HG03460 (cell line): ENCODE measurements at regions not wholly inside any gene's neighbourhood (a gene's known extent, or its start where the extent isn't known, plus 50 kb on each side); places are given as distances from the start of the nearest gene placed in this dataset.

Experiments used
- ATAC-seq: cut with Tn5 transposase; IDR thresholded peaks from one replicate; pipeline ENCODE4 v1.9.1; 2021; ENCODE audit not compliant: unreplicated experiment

GRCh38 chr9:88326936-88327335 is 61.3 kb upstream of the SPIN1 start:
- no peak for ATAC-seq

- ATAC-seq: no peak
These were observed 62.2 kb upstream of the SPIN1 start for GRCh38 chr9:88326015-88326414.

- no peak for ATAC-seq
These were observed 65.2 kb upstream of the SPIN1 start for GRCh38 chr9:88322906-88323566.

- ATAC-seq: no peak
These were observed 66.5 kb upstream of the SPIN1 start for GRCh38 chr9:88321764-88322163.

GRCh38 chr9:88320748-88321415 is 67.4 kb upstream of the SPIN1 start:
- no peak for ATAC-seq

GRCh38 chr9:88319936-88320747 is 68.1 kb upstream of the SPIN1 start:
- no peak for ATAC-seq

- ATAC-seq: no peak
These were observed 74.7 kb upstream of the SPIN1 start for GRCh38 chr9:88313364-88314220.

- no peak for ATAC-seq
These were observed 75.6 kb upstream of the SPIN1 start for GRCh38 chr9:88312517-88313103.

- ATAC-seq: no peak
These were observed 76.2 kb upstream of the SPIN1 start for GRCh38 chr9:88312045-88312444.

- no peak for ATAC-seq
These were observed 77.8 kb upstream of the SPIN1 start for GRCh38 chr9:88310310-88310980.

- no peak for ATAC-seq
These were observed 79.2 kb upstream of the SPIN1 start for GRCh38 chr9:88308831-88309560.

- ATAC-seq: no peak
These were observed 81.1 kb upstream of the SPIN1 start for GRCh38 chr9:88307136-88307535.

GRCh38 chr9:88303721-88304451 is 84.4 kb upstream of the SPIN1 start:
- peak; percentile 89 for ATAC-seq

GRCh38 chr9:88302579-88303324 is 85.5 kb upstream of the SPIN1 start:
- ATAC-seq: no peak

- no peak for ATAC-seq
These were observed 87.7 kb upstream of the SPIN1 start for GRCh38 chr9:88300556-88300955.

GRCh38 chr9:88291856-88292255 is 96.4 kb upstream of the SPIN1 start:
- no peak for ATAC-seq

GRCh38 chr9:88291056-88291455 is 97.2 kb upstream of the SPIN1 start:
- no peak for ATAC-seq

- ATAC-seq: no peak
These were observed 98.7 kb upstream of the SPIN1 start for GRCh38 chr9:88289532-88289931.
